ENCODE measurements at regions not wholly inside any gene's neighbourhood (a gene's known extent, or its start where the extent isn't known, plus 50 kb on each side); places are given as distances from the start of the nearest gene placed in this dataset.

GRCh38 chr4:44563496-44563895, 87.9 kb downstream of the YIPF7 start:
- ATAC-seq (no peak), FAIRE-seq (no peak), DNase-seq (ENCODE audit: low read depth, low spot score) (no peak)
- Histone ChIP-seq H3K27me3 (replicated peaks in 1 of 2; ENCODE audit: control insufficient read depth in 2 of 2, insufficient read depth in 2 of 2, low read length in 1 of 2) (no peaks in the 10 kb centered on the region), H3K4me1 (ENCODE audit: control insufficient read depth, insufficient read depth, low read length) (no peaks in the 10 kb centered on the region), H3K36me3 (ENCODE audit: control insufficient read depth in 2 of 2, insufficient read depth in 2 of 2, low read length in 1 of 2) (no peaks in the 10 kb centered on the region), H4K20me1 (ENCODE audit: control insufficient read depth, insufficient read depth) (no peaks in the 10 kb centered on the region), H3K9ac (ENCODE audit: control insufficient read depth, insufficient read depth, low read length) (no peak overlapping the region), H2AFZ (ENCODE audit: control insufficient read depth, low read depth, low read length) (no peak overlapping the region), H3K79me2 (ENCODE audit: control insufficient read depth, insufficient read depth, low read length) (no peaks in the 10 kb centered on the region), H3K4me2 (ENCODE audit: control insufficient read depth, insufficient read depth) (no peak overlapping the region), H3K4me3 (no peak overlapping the region), H3K27ac (ENCODE audit: control insufficient read depth, insufficient read depth) (no peak overlapping the region), H3K9me3 (replicated peaks; ENCODE audit: control insufficient read depth, insufficient read depth, low read length) (no peaks in the 10 kb centered on the region)
- SMC1A ChIA-PET (ENCODE audit: uncharacterized antibody, unreplicated experiment): no interaction called here
- no TSS peak for BruUV-seq (replicated peaks)
- in situ Hi-C loops (cut with MboI): no loop called here
- RAD21 ChIA-PET (ENCODE audit: unreplicated experiment): no interaction called here
- CTCF ChIA-PET: no interaction called here
- intact Hi-C loops (cut with micrococcal nuclease; ENCODE audit: unreplicated experiment): no loop called here
- TF ChIP-seq MXI1 (IDR thresholded peaks at IDR 0.05; ENCODE audit: low read depth, low read length) (no peak), PAX8 (IDR thresholded peaks at IDR 0.05) (no peak), ZNF217 (IDR thresholded peaks at IDR 0.05) (no peak), HSF1 (IDR thresholded peaks at IDR 0.05; ENCODE audit: low read depth, low read length) (no peak), RAD21 (IDR thresholded peaks at IDR 0.05; ENCODE audit: insufficient read depth, low read depth, low read length) (no peak)
- POLR2A ChIA-PET: no interaction called here

DNA sequence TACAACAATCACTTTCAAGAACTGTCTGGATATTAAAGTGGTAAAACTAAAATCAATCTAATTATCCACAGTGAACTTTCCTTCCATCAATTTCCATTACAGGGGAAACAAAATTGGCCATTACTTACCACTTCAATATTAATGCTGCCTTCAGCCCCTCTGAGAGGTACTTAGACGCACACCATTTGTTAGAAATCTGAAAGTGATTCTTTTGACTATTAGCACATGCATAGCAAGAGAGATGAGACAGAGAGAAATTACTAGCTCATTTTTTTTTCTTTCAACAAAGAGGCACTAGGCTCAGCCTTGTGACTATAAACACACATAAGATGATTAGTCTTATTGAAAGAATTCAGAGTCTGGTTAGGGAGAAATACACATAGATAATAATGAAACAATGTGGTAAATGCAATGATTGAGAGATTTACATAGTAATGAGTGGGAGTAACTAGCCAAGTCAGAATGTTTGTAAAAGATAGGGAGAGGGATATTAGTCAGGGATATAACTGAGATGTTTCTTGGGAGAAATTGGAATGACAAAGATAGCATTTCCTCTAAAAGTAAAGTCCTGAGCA, 93.3 kb downstream of the YIPF7 start:
- RAD21 ChIA-PET (ENCODE audit: unreplicated experiment): no interaction called here
- Histone ChIP-seq H4K20me1 (ENCODE audit: control insufficient read depth, insufficient read depth) (no peaks in the 10 kb centered on the region), H3K27ac (ENCODE audit: control insufficient read depth, insufficient read depth) (no peak overlapping the region), H3K79me2 (ENCODE audit: control insufficient read depth, insufficient read depth, low read length) (no peaks in the 10 kb centered on the region), H3K27me3 (replicated peaks in 1 of 2; ENCODE audit: control insufficient read depth in 2 of 2, insufficient read depth in 2 of 2, low read length in 1 of 2) (no peaks in the 10 kb centered on the region), H3K36me3 (ENCODE audit: control insufficient read depth in 2 of 2, insufficient read depth in 2 of 2, low read length in 1 of 2) (no peaks in the 10 kb centered on the region), H3K4me3 (no peak overlapping the region), H3K4me1 (ENCODE audit: control insufficient read depth, insufficient read depth, low read length) (no peaks in the 10 kb centered on the region), H2AFZ (ENCODE audit: control insufficient read depth, low read depth, low read length) (no peak overlapping the region), H3K9me3 (replicated peaks; ENCODE audit: control insufficient read depth, insufficient read depth, low read length) (no peaks in the 10 kb centered on the region), H3K9ac (ENCODE audit: control insufficient read depth, insufficient read depth, low read length) (no peak overlapping the region), H3K4me2 (ENCODE audit: control insufficient read depth, insufficient read depth) (no peak overlapping the region)
- TF ChIP-seq MYB (IDR thresholded peaks at IDR 0.05; ENCODE audit: borderline replicate concordance, low read depth, low read length) (no peak), HDAC2 (IDR thresholded peaks at IDR 0.05) (no peak), MXI1 (IDR thresholded peaks at IDR 0.05; ENCODE audit: low read depth, low read length) (no peak), EGR1 (IDR thresholded peaks at IDR 0.05; ENCODE audit: borderline replicate concordance in 1 of 2, low read depth in 2 of 2, low read length in 2 of 2) (no peak), MEF2B (IDR thresholded peaks at IDR 0.05; ENCODE audit: partially characterized antibody, poor library complexity, severe bottlenecking) (no peak), CHD1 (IDR thresholded peaks at IDR 0.05; ENCODE audit: low read depth, low read length) (no peak), CHD4 (IDR thresholded peaks at IDR 0.05) (no peak), MYC (IDR thresholded peaks at IDR 0.05; ENCODE audit: insufficient read depth, insufficient read length, insufficient replicate concordance, low read length, severe bottlenecking) (no peak)
- DNase-seq (ENCODE audit: low read depth, low spot score): no peak
- CTCF ChIA-PET: no interaction called here
- no peak for FAIRE-seq
- intact Hi-C loops (cut with micrococcal nuclease; ENCODE audit: unreplicated experiment): no loop called here
- in situ Hi-C loops (cut with MboI): no loop called here
- ATAC-seq: no peak
- BruUV-seq (replicated peaks): no TSS peak
- POLR2A ChIA-PET: no interaction called here
- SMC1A ChIA-PET (ENCODE audit: uncharacterized antibody, unreplicated experiment): interaction anchor here (1.3 kb wide), 1 partner anchor 17 kb away, joined by 3 read pairs; no protein-coding TSS in a partner anchor
- 0% methylated on average over 1 of the region's 1 CpG for WGBS (ENCODE audit: insufficient coverage, insufficient replicate concordance, low lambda C conversion rate, missing lambda C conversion rate)

Data from GM12878 (cell line).